ENCODE measurements at regions not wholly inside any gene's neighbourhood (a gene's known extent, or its start where the extent isn't known, plus 50 kb on each side); places are given as distances from the start of the nearest gene placed in this dataset.
A peak's percentile ranks its signal among the peaks of the same experiment; 100 is the strongest.

- DNase-seq (ENCODE audit: low read depth) = no peak
- no peak for TF ChIP-seq CTCF (IDR thresholded peaks at IDR 0.05; ENCODE audit: control insufficient read depth, insufficient read depth, low read depth, low read length, missing control alignments)
- H3K4me3 ChIP-seq (ENCODE audit: control insufficient read depth, low read depth, low read length) = no peak overlapping the region
Observed at GRCh38 chr2:4656326-4656725, 953.0 kb downstream of the DCDC2C start.

- no peak for DNase-seq (ENCODE audit: low read depth)
- no peak for TF ChIP-seq CTCF (IDR thresholded peaks at IDR 0.05; ENCODE audit: control insufficient read depth, insufficient read depth, low read depth, low read length, missing control alignments)
- H3K4me3 ChIP-seq (ENCODE audit: control insufficient read depth, low read depth, low read length) = no peak overlapping the region
Observed at GRCh38 chr2:4662161-4662779, 958.9 kb downstream of the DCDC2C start.

- no peak for DNase-seq (ENCODE audit: low read depth)
- no peak overlapping the region for H3K4me3 ChIP-seq (ENCODE audit: control insufficient read depth, low read depth, low read length)
- no peak for TF ChIP-seq CTCF (IDR thresholded peaks at IDR 0.05; ENCODE audit: control insufficient read depth, insufficient read depth, low read depth, low read length, missing control alignments)
Observed at GRCh38 chr2:4668381-4668780, 965.0 kb downstream of the DCDC2C start.

GRCh38 chr2:4670331-4670730, 967.0 kb downstream of the DCDC2C start:
- no peak for DNase-seq (ENCODE audit: low read depth)
- TF ChIP-seq CTCF (IDR thresholded peaks at IDR 0.05; ENCODE audit: control insufficient read depth, insufficient read depth, low read depth, low read length, missing control alignments) = no peak
- no peak overlapping the region for H3K4me3 ChIP-seq (ENCODE audit: control insufficient read depth, low read depth, low read length)

- peak; percentile 13 for DNase-seq (ENCODE audit: low read depth)
- H3K4me3 ChIP-seq (ENCODE audit: control insufficient read depth, low read depth, low read length) = peak overlapping the region; percentile 31
- TF ChIP-seq CTCF (IDR thresholded peaks at IDR 0.05; ENCODE audit: control insufficient read depth, insufficient read depth, low read depth, low read length, missing control alignments) = no peak
Observed at GRCh38 chr2:4673025-4673489, 969.7 kb downstream of the DCDC2C start.

- no peak for DNase-seq (ENCODE audit: low read depth)
- no peak for TF ChIP-seq CTCF (IDR thresholded peaks at IDR 0.05; ENCODE audit: control insufficient read depth, insufficient read depth, low read depth, low read length, missing control alignments)
- H3K4me3 ChIP-seq (ENCODE audit: control insufficient read depth, low read depth, low read length) = no peak overlapping the region
Observed at GRCh38 chr2:4674007-4674406, 970.6 kb downstream of the DCDC2C start.
